ENCODE measurements at regions not wholly inside any gene's neighbourhood (a gene's known extent, or its start where the extent isn't known, plus 50 kb on each side); places are given as distances from the start of the nearest gene placed in this dataset.
A peak's percentile ranks its signal among the peaks of the same experiment; 100 is the strongest.
"Not testable (repeated sequence)": the region's sequence is repeated elsewhere in the genome, so short reads cannot be mapped to it uniquely, and the experiment has no call there.

DNA sequence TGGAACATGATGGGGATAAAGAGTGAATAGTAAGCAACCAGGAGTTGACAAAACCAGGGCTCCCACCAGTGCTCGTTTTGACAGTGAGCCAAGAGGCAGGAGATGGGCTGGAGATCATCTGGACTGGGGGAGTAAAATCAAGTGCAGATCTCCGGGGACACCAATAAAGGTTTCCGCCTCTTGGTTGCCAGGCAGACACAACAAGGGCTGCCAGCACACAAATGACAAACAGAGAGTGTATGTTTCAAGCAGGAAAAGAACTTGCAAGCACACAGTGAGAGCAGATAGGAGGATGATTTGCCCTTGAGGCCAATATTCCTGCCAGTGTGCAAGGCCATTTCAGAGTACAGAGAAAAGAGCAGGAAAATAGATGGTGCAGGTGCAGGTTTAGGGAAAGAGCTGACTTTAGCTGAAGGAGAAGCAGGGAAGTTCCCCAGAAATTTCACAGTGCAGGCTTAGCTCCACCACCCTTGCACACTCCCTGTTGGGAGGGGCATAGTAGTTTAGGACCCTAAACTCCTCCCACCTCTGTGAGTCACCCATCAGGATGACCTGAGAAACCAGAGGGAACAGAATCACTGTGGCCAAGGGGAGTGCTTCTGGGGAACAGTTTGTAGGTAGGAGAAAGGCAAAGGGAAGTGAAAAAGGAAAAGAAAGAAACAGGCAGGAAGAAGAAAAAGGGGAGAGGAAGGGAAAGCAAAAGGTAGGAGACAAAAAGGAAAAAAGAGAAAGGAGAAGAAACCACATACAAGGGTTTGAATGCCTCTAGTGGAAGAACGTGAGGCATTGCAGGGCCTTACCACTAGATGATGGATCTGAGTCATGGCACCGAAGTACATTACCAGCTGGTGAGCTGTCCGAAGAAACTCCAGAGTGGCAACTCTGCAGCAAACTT is 404.4 kb downstream of the SLC6A15 start:
- DNase-seq (ENCODE audit: low read depth in 2 of 3, low spot score in 2 of 3), result peak in 2 of 3 donors; percentile 26 to 45

DNA sequence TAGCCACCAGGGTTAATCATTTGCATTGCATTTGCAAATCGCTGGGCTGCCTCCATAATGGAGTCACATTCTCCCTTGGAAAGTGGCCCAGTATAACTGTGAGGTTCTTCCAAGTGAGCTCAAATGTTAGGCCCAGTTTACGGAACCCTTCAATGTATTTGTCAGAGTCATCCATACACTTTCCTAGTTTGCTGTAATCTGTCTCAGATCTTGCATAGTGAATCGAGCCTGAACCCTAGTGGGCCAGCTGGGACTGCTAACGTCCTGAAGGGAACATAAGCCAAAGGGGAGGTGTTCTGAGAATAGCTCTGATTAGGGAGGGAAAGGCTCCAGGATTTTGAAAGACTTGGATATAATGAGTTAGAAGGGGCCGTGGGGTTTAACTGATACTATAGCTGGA is 406.3 kb downstream of the SLC6A15 start:
- no peak for DNase-seq (ENCODE audit: low read depth in 2 of 3, low spot score in 2 of 3)

DNA sequence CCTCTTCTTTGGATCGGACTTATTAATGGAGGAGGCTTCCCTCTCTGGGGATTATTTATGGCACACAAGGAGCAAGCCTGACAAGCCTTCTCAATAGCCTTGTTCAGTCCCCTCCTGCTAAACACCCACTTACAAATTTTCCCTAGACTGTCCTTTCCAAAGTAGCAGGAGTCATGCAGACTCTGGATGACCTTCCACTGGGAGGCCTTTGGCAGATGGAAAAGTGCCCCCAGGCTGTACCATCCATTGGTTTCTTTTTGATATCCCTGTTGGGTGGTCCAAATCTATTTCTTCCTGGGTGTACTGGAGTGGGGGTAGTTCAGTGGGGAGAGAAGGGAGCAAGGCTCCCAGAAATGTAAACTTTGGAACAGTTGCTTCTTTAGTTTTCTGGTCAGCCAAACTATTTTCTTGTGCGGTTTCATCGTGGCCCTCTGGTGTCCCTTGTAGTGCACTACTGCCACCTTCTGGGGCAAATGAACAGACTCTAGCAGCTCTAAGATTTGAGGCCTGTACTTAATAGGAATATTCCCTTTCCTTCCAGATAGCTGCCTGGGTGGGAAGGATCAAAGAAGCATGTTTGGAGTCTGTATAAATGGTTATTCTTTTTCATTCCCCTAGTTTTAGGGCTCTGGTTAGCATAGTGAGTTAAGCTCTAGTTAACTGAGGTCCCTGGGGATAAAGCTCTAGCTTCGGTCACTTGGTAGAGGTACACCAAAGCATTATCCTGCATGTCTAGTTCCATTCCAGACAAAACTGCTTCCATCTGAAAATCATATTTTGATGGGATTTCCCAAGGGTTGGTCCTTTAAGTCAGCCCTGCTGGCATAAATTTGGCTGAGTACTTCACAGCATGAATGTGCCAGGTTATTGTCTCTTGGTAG is 409.5 kb downstream of the SLC6A15 start:
- peak in 2 of 3 donors; percentile 14 to 49 for DNase-seq (ENCODE audit: low read depth in 2 of 3, low spot score in 2 of 3)

DNA sequence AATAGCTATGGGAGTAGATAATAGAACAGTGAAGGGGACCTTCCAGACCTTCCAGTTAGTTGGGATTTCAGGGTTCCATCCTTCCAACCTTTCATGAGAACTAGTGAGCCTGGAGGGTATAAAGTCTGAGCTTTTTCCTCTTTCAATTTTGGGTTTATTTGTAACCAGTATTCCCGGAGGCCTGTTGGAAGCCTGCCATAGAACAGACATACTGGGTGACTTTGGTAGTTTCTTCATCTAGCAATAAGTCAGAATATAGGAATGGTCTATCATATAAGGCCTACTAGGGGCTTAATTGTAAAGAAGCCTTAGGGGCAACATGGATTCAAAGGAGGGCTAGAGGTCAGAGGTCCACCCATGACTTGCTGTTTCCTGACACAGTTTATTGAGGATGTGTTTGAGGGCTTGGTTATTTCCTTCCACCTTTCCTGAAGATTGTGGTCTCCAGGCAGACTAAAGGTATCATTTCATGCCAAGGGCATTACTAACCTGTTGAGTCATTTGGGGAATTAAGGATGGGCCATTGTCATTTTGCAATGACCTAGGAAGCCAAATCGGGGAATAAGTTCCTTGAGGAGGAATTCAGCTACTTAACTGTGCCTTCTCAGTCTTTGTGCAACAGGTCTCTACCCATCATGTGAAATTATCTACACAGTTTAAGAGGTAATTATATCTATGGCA is 410.3 kb downstream of the SLC6A15 start:
- no peak for DNase-seq (ENCODE audit: low read depth in 2 of 3, low spot score in 2 of 3)

DNA sequence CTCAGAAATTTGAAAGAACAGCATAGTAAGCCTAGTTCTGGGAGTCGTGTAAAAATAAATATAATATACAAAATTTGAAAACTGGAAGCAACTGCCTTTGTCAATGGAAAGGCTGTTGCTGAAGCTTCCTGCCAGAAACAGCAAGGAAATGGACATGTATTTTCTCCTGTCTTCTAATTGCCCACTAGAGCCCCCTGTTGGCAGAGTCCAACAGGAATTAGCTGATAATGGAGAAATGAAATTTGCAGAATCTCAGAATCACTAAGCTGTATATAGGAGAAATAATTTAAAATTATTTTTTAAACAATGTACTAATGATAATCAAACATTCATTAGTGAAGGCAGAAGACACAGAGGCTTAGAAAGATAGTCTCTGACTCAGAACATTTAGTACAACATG is 414.8 kb downstream of the SLC6A15 start:
- DNase-seq (ENCODE audit: low read depth in 2 of 3, low spot score in 2 of 3), result peak in 1 of 3 donors; percentile 21

DNA sequence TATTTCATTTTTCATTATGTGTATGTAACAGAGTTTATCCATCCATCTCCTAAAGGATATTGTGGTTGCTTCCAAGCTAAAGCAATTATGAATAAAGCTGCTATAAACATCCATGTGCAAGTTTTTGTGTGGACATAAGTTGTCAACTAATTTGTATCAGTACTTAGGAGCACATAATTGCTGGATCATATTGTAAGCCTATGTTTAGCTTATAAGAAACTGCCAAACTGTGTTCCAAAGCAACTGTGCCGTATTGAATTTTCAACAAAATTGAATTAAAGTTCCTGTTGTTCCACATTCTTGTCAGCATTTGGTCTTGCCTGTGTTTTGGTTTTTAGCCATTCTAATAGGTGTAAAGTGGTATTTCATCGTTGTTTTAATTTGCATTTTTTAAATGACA is 416.9 kb downstream of the SLC6A15 start:
- DNase-seq (ENCODE audit: low read depth in 2 of 3, low spot score in 2 of 3), result no peak

DNA sequence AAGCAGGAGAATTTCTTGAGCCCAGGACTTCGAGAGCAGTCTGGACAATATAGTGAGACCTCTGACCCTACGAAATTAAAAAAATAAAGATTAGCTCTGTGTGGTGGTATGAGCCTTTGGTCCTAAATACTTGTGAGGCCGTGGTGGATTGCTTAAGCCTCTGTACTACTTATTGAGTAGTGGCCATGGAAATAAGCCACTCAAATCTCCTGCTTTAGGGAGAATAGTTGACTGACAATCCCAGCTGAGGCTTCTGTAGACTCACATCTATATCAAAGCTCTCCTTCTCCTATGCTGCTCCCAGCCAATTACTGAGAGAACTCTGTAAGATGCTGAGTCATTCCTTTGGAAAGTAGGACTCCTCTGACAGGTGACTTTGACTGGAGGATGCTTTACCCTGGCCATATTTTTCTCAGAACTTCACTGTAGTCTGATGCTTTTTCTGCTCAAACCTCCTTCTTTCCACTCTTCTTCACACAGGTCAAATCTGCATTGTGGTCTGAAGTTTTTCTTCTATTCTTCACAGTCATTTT is 420.2 kb downstream of the SLC6A15 start:
- DNase-seq (ENCODE audit: low read depth in 2 of 3, low spot score in 2 of 3), result no peak

DNA sequence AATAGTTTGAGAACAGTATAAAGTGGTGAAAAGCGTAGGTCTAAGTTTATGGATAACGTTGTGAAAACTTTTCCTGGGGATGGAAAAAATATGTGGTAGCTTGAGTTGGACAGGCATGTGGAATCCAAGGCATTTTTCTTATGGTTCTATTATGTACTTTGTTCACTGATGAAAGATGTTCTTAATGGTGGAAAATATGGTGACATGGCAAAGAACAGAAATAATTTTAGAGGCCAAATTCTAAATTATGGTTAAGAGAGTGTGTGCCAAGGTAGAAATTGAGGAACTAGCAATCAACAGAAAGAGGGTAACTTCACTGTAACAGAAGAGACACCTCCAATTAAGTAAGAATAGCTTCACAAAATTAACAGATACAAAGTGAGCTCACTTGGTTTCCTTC is 427.8 kb downstream of the SLC6A15 start:
- no peak for DNase-seq (ENCODE audit: low read depth in 2 of 3, low spot score in 2 of 3)

DNA sequence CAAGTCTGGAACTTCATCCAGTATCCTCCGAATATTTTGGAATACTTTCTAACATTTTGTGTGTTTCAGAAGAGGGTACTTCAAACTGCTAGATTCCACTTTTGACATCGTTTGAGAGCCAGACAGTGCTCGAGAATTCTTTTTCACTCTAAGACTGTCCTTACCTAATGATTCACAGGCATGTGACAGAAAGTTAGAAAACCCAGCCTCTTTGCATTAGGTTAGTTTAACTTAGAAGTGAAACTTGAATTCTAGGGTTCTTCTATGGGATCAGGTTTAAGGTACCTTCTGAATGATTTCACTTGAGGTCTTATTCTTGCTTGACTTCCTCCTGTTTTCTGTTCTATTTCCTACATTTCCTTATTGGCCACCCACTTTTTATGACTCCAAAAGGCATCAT is 431.8 kb downstream of the SLC6A15 start:
- DNase-seq (ENCODE audit: low read depth in 2 of 3, low spot score in 2 of 3), result no peak

DNA sequence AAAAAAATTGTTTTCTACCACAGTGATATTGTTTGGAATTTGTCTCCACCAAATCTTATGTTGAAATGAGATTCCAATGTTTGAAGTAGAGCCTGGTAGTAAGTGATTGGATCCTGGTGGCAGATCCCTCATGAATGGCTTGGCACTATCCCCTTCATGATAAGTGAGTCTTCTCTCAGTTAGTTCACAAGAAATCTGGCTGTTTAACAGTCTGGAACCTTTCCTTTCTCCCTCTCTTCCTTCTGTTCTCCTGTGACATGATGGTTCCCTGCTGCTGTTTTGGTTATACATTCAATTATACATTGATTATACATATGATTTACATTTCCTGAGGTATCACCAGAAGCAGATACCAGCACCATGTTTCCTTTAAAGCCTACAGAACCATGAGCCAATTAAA is 442.2 kb downstream of the SLC6A15 start:
- no peak for DNase-seq (ENCODE audit: low read depth in 2 of 3, low spot score in 2 of 3)

DNA sequence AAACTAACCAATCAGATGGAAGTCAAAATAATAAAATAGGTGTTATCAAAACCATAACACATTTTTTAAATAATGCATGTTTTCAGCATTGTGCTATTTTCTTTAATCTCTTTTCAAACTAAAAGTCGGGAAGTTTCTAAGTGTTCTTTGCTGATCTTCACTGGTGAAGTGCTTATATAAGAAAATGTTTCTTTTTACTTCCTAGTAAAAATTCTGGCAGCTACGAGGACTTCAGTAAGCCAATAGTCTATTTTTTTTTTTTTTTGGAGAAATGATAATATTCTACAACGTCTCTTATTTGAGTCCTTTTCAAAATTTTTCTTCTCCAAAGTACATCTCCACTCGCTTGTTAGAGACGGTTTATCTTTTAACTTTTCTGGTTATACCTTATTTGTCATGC is 448.0 kb downstream of the SLC6A15 start:
- no peak for DNase-seq (ENCODE audit: low read depth in 2 of 3, low spot score in 2 of 3)

DNA sequence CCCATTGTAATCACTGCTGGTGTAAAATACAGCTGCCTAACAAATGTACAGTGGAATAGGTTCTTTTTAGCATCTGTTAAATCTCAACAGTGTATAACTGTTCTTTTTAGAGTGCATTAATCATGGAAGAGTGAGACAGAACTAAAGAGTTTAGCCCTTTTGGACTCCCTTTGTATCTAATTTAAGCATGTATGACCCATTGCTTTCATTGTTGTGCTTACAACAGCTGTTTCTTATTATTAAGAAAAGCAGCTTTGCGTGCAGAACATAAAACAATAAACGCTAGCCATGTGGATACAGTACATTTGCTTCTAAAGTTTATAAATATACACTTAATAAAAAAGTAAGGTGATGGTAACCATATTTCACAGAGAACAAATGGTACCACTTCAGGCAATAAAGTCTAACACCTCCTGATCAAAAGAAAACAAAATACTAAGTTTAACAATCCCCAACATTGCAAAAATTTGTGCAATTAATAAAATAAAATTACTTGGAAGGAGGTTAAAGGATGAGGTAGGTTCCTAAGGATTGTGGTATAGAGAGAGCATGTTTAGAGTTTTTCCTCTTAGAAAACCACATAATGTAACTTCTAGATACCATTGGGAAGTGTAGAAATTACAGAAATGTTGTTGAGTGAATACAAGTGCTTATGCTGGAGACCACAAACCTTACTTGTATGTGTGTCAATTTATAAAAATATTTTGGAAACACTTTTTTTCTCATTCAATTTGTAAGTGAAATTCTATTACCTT is 448.7 kb downstream of the SLC6A15 start:
- no peak for DNase-seq (ENCODE audit: low read depth in 2 of 3, low spot score in 2 of 3)

DNA sequence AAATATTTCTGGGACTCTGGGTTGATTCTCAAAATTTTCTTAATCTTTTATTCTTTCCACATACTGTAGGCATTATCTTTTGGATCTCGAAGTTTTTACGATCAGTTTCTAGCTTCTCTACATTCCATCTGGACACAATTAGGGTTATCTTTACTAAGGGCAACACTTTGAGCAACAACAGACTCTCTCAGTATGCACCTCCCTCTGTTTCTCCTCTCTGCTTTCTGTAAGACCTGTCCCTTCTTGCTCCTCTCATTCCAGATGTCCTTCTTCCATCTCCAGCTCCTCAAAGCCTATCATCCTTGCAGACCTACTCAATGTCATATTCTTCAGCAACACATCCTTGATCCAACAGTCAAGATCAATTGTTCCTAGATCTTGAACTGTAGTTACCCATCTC is 457.0 kb downstream of the SLC6A15 start:
- DNase-seq (ENCODE audit: low read depth in 2 of 3, low spot score in 2 of 3), result no peak

DNA sequence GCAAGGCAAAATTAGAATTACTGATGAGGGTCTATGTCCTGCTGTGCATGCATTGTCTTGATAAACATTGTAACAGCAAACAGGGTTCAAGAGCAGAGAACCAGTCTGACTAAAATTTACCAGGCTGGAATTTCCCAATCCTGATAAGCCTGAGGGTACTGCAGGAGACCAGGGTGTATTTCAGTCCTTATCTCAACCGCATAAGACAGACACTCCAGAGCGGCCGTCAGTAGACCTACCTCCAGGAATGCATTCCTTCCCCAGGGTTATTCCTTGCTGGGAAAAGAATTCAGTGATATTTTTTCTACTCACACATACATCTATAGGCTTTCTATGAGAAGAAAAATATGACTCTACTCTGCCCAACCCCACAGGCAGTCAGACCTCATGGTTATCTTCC is 466.1 kb downstream of the SLC6A15 start:
- not testable (repeated sequence) for DNase-seq (ENCODE audit: low read depth in 2 of 3, low spot score in 2 of 3)

DNA sequence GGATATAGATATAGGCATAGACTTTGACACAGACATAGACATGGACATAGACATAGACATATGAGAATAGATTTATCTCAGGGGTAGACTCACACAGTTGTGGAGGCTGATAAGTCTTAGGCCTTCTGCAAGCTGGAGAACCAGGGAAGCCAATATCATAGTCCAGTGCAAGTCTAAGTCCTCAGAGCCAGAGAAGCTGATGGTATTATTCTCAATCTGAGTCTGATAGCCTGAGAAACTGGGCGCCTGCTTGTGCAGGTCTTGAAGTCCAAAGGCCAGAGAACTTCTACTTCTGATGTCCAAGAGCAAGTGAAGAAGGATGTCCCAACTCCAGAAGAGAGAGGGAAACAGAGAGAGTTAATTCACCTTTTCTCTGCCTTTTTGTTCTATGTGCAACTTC is 476.5 kb downstream of the SLC6A15 start:
- DNase-seq (ENCODE audit: low read depth in 2 of 3, low spot score in 2 of 3), result no peak

DNA sequence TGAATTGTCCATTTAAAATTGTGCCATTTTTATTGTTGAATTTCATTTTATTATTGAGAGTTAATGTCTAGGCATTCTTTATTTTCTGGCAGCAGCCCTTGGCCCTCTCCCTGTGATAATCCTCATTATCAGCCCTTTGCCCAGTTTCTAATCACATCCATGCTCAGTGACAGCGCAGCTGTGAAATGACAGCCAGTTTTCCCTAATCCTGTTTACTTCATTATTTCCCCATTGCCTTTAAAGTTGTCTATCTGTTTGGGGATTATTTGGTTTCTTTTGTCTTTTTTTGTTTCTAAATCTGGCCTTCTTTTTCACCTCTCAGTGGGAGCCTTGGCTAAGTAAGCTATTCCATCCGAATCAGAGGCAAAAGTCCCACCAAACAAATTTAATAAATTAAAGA is 476.9 kb downstream of the SLC6A15 start:
- no peak for DNase-seq (ENCODE audit: low read depth in 2 of 3, low spot score in 2 of 3)

DNA sequence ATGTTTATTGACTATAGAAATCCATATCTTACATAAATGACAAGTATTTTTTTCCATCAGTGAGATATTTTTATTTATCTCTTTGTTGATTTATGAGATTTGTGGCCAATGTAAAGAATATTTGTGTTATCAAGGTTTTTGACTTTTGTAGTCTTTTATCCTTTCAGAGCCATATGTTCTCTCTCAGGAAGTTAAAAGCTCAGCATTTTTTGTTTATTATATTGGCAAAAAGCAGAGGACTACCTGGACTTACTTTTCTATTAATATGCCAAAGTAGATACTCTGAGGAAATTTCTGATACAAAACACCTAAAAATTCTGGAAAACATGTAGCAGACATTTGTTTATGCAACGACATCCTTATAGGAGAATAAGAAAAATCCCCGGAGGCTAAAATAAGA is 490.3 kb downstream of the SLC6A15 start:
- no peak for DNase-seq (ENCODE audit: low read depth in 2 of 3, low spot score in 2 of 3)

DNA sequence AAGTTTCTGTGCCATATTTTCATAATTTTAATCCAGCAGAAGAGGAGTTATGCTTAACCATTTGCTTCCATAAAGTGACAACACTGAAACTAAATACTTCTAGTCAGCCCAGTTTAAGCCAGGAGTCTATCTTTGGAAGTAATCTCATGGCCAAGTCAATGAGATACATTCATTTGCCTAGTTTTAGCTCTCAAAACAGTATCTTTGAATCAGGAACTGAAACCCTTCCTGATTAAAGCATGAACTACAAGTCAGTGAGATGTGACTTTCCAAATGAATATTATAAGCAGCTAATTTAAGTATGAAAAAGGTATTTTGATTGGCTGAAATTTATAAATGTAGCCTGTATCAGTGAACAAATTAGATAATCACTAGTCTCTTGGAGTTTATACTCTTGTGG is 491.5 kb downstream of the SLC6A15 start:
- DNase-seq (ENCODE audit: low read depth in 2 of 3, low spot score in 2 of 3), result no peak

DNA sequence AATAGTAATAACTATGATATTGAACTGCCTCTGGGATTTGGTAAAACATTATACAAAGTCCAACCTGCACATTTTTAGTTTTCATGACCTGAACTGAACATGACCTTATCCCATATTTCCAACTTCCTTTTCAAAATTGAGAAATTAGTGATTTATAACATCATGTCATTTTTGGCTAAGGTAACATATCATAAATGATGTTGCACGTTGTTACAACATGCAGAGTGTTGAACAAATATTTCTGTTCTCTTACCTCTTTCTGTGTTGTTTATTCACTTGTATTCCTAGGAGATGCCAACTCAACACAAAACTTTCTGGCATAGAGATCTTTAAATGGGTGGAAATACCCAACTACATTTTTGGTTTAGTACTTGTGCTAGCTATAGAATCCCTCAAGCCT is 496.0 kb downstream of the SLC6A15 start:
- no peak for DNase-seq (ENCODE audit: low read depth in 2 of 3, low spot score in 2 of 3)

DNA sequence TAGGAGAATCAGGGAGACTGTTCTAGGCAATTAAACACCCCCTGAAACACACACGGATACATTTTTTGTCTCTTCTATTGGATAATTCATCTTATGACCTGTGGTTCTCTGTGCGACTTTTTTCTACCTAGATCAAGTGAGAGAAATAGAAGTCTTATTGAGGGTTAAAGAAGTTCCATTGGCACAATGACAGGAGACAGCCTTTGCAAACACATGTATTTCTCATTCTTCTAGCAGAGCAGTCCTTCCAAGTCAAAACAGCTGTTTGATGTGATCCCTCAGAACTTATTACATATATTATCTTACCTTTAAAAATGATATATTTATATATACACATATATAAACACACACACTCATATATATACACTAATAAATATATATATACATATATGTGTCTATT is 496.7 kb downstream of the SLC6A15 start:
- no peak for DNase-seq (ENCODE audit: low read depth in 2 of 3, low spot score in 2 of 3)
